ENCODE measurements at regions not wholly inside any gene's neighbourhood (a gene's known extent, or its start where the extent isn't known, plus 50 kb on each side); places are given as distances from the start of the nearest gene placed in this dataset.

DNA sequence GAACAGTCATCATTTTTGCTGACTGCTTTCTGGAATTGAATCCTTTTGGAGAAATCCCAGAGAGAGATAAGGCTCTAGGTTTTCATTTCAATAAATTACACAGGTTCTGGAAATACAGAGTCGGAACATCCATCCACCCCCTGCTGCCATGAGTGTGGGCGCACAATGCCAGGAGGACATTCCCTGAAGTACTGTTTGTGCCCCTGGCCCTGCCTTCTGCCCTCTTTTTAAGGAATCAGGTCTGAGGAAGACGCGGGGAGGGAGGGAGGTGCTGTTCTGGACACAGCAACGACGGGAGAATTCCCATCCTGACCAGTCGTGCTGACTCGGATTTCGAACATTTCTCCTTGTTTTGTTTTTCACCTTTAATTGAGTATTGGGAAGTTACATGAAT is 69.0 kb downstream of the SEC61G start:
- 61 to 79% (median 67%) methylated on average over 9 of the region's 9 CpGs for WGBS, 5 donors
- H3K4me3 ChIP-seq: no peak overlapping the region
- no peak overlapping the region for H3K27ac ChIP-seq
- DNase-seq: no peak
- TF ChIP-seq CTCF (IDR thresholded peaks at IDR 0.05 in 8 of 11, conservative IDR thresholded peaks at IDR 0.05 in 3 of 11): no peak
- no peak for TF ChIP-seq POLR2AphosphoS5 (IDR thresholded peaks at IDR 0.05)
- no peak for TF ChIP-seq POLR2A (IDR thresholded peaks at IDR 0.05)
- H3K9me3 ChIP-seq: no peaks in the 10 kb centered on the region
- intact Hi-C loops (cut with DNase I; ENCODE audit: low total_unique reads): no loop called here
- no peaks in the 10 kb centered on the region for H3K27me3 ChIP-seq (replicated peaks in 1 of 7)
- no peaks in the 10 kb centered on the region for H3K36me3 ChIP-seq
- no peaks in the 10 kb centered on the region for H3K4me1 ChIP-seq

- WGBS, 5 donors: 64 to 80% (median 74%) methylated on average over 5 of the region's 5 CpGs
- Histone ChIP-seq H3K27me3 (replicated peaks in 1 of 7) (no peaks in the 10 kb centered on the region), H3K9me3 (no peaks in the 10 kb centered on the region), H3K4me1 (no peaks in the 10 kb centered on the region), H3K36me3 (no peaks in the 10 kb centered on the region), H3K4me3 (no peak overlapping the region), H3K27ac (no peak overlapping the region)
- intact Hi-C loops (cut with DNase I; ENCODE audit: low total_unique reads): no loop called here
- TF ChIP-seq CTCF (IDR thresholded peaks at IDR 0.05 in 8 of 11, conservative IDR thresholded peaks at IDR 0.05 in 3 of 11) (no peak), POLR2AphosphoS5 (IDR thresholded peaks at IDR 0.05) (no peak), POLR2A (IDR thresholded peaks at IDR 0.05) (no peak)
- no peak for DNase-seq
These were observed 69.5 kb downstream of the SEC61G start for GRCh38 chr7:54689394-54690049.

DNA sequence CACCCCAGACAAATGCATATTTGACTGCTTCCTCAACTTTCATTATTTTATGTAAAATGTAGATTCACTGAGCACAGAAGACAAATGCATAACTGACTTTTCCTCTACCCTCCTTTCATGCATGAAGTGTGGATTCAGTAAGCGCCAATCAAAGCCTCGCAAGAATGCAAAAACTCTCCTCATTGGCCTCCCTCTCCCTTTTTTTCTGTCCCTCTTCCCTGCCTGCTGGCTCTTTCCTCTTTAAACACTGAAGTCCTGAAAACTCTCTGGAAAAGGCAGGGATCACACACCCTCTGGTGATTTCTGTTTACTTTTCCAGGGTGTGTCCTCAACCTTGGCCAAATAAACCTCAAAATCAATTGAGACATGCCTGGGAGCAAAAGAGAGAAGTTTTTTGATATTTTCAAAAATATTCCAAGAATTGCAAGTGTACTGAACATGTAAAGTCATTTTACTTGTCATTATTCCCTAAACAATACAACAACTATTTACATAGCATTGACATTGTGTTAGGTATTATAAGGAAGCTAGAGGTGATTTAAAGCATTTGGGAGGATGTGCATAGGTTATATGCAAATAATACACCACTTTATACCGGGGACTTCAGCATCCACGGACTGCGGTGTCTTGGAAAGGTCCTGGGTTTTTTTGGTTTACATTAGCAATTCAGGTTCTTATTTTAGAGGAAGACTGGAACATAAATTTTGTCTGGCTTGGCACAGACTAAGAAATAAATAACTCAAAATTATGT is 71.4 kb downstream of the SEC61G start:
- H3K4me1 ChIP-seq: no peaks in the 10 kb centered on the region
- intact Hi-C loops (cut with DNase I; ENCODE audit: low total_unique reads): no loop called here
- H3K9me3 ChIP-seq: no peaks in the 10 kb centered on the region
- TF ChIP-seq POLR2A (IDR thresholded peaks at IDR 0.05) (no peak), POLR2AphosphoS5 (IDR thresholded peaks at IDR 0.05) (no peak), CTCF (IDR thresholded peaks at IDR 0.05 in 8 of 11, conservative IDR thresholded peaks at IDR 0.05 in 3 of 11) (no peak)
- no peak overlapping the region for H3K27ac ChIP-seq
- no peaks in the 10 kb centered on the region for H3K27me3 ChIP-seq (replicated peaks in 1 of 7)
- H3K36me3 ChIP-seq: no peaks in the 10 kb centered on the region
- no peak overlapping the region for H3K4me3 ChIP-seq
- WGBS, 5 donors: 76 to 83% (median 77%) methylated on average over 5 of the region's 5 CpGs
- no peak for DNase-seq

GRCh38 chr7:54680377-54681005 is 78.5 kb downstream of the SEC61G start:
- Histone ChIP-seq H3K27me3 (replicated peaks in 1 of 7) (no peaks in the 10 kb centered on the region), H3K4me1 (no peaks in the 10 kb centered on the region), H3K4me3 (no peak overlapping the region), H3K27ac (no peak overlapping the region), H3K36me3 (no peaks in the 10 kb centered on the region), H3K9me3 (no peaks in the 10 kb centered on the region)
- TF ChIP-seq CTCF (IDR thresholded peaks at IDR 0.05 in 8 of 11, conservative IDR thresholded peaks at IDR 0.05 in 3 of 11) (no peak), POLR2A (IDR thresholded peaks at IDR 0.05) (no peak), POLR2AphosphoS5 (IDR thresholded peaks at IDR 0.05) (no peak)
- 63 to 76% (median 67%) methylated on average over 4 of the region's 4 CpGs for WGBS, 5 donors
- intact Hi-C loops (cut with DNase I; ENCODE audit: low total_unique reads): no loop called here
- DNase-seq: no peak

All from spleen (tissue), 11 donors.